Pancreas (tissue), 10 donors: ENCODE measurements at regions not wholly inside any gene's neighbourhood (a gene's known extent, or its start where the extent isn't known, plus 50 kb on each side); places are given as distances from the start of the nearest gene placed in this dataset.

Source experiments
- ATAC-seq, 4 donors: fragments of 200-7000 bp; cut with Tn5 transposase; one replicate each; pipeline versions ENCODE4 v1.8.0 to v1.9.1; 2020; ENCODE audit warnings: mild to moderate bottlenecking in 4 of 4, moderate library complexity in 4 of 4
- DNase-seq, 6 donors: peaks; one replicate each; pipeline ENCODE4 v3.0.0-alpha.2; 2020
- FAIRE-seq: peaks from 2 replicates; lab custom pipeline; 2012; peaks lifted over from hg19 to GRCh38; lab: Jason Lieb, UNC
- H3K27ac ChIP-seq, 4 donors: fragments of 200-600 bp; sonication (generic); 1 replicate in 3 of 4; 2 replicates in 1 of 4; pipeline versions ENCODE4 v1.5.0 to v1.8.0; 2020
- H3K27me3 ChIP-seq, 4 donors: fragments of 200-600 bp; one replicate each; pipeline ENCODE4 v1.8.0; 2021
- H3K36me3 ChIP-seq, 3 donors: fragments of 200-600 bp; sonication (generic) in 1 of 3; one replicate each; pipeline versions ENCODE4 v1.5.0 to v1.8.0; 2020 to 2021
- H3K4me1 ChIP-seq, 3 donors: fragments of 200-600 bp; one replicate each; pipeline ENCODE4 v1.8.0; 2021
- H3K4me3 ChIP-seq, 4 donors: fragments of 200-600 bp; sonication (generic) in 2 of 4; one replicate each; pipeline versions ENCODE4 v1.5.0 to v1.8.0; 2020 to 2021
- H3K9me3 ChIP-seq, 4 donors: fragments of 200-600 bp; one replicate each; pipeline ENCODE4 v1.8.0; 2021
- CTCF ChIP-seq, 4 donors: fragments of 200-600 bp; sonication (generic) in 3 of 4; IDR thresholded peaks; one replicate each; pipeline versions ENCODE4 v1.5.0 to v1.8.0; 2021; ENCODE audit warnings: antibody characterized with exemption in 4 of 4
- WGBS, 2 donors: extraction: QIAGEN DNeasy Blood & Tissue Kit; methylation state at CpG; one replicate each; pipeline ENCODE4 v1.1.7; 2013; 5-methylcytosine and 5-hydroxymethylcytosine counted together
- intact Hi-C, 3 donors: fragments of 100-400 bp; cut with DNase I; formaldehyde crosslinking; loops; one replicate each; pipeline versions ENCODE4 v1.11.1 to v1.14.2; 2022
- donor health status: healthy with polysubstance abuse.
- donor health status: DM: no; HTN: no; CAD: no; lungs with moderate emphysema.
- donor health status: DM: no; HTN: no; CAD: no.
- donor health status: control.
- donor health status: control.
- donor health status: Bipolar disorder and iron deficiency.
- donor health status: DM: yes; HTN: yes; CAD: no.
- donor health status: DM: no; HTN: no; CAD: no.
- donor health status: DM: no; HTN: no; CAD: no.
- donor health status: DM: yes; HTN: yes; CAD: no.

- Histone ChIP-seq H3K9me3 (no peaks in the 10 kb centered on the region), H3K27ac (no peak overlapping the region), H3K4me3 (no peak overlapping the region), H3K36me3 (no peaks in the 10 kb centered on the region), H3K4me1 (no peaks in the 10 kb centered on the region), H3K27me3 (no peaks in the 10 kb centered on the region)
- DNase-seq (no peak), ATAC-seq (no peak), FAIRE-seq (no peak)
- TF ChIP-seq CTCF (IDR thresholded peaks at IDR 0.05) = no peak
- 93 to 96% methylated on average over 3 of the region's 3 CpGs for WGBS, 2 donors
- intact Hi-C loops = no loop called here
These were observed 66.8 kb downstream of the RIN2 start for GRCh38 chr20:19824861-19825260.

GRCh38 chr20:19826179-19826914, 68.3 kb downstream of the RIN2 start:
- no peaks in the 10 kb centered on the region for H3K9me3 ChIP-seq
- FAIRE-seq (no peak), DNase-seq (no peak), ATAC-seq (no peak)
- intact Hi-C loops = no loop called here
- no peak overlapping the region for H3K27ac ChIP-seq
- H3K4me3 ChIP-seq = no peak overlapping the region
- no peaks in the 10 kb centered on the region for H3K4me1 ChIP-seq
- TF ChIP-seq CTCF (IDR thresholded peaks at IDR 0.05) = no peak
- 79 to 81% methylated on average over 3 of the region's 3 CpGs for WGBS, 2 donors
- no peaks in the 10 kb centered on the region for H3K36me3 ChIP-seq
- no peaks in the 10 kb centered on the region for H3K27me3 ChIP-seq

- no peak overlapping the region for H3K27ac ChIP-seq
These were observed 69.8 kb downstream of the RIN2 start for GRCh38 chr20:19827818-19828217.

GRCh38 chr20:19828232-19828631, 70.2 kb downstream of the RIN2 start:
- no peak overlapping the region for H3K4me3 ChIP-seq
- no peaks in the 10 kb centered on the region for H3K4me1 ChIP-seq
- H3K27ac ChIP-seq = no peak overlapping the region
- no peaks in the 10 kb centered on the region for H3K36me3 ChIP-seq
- 81% methylated on average over 4 of the region's 4 CpGs for WGBS, 2 donors
- ATAC-seq (peak in 2 of 4 donors; percentile 23 to 36), FAIRE-seq (no peak), DNase-seq (no peak)
- H3K27me3 ChIP-seq = no peaks in the 10 kb centered on the region
- intact Hi-C loops = no loop called here
- TF ChIP-seq CTCF (IDR thresholded peaks at IDR 0.05) = no peak
- H3K9me3 ChIP-seq = no peaks in the 10 kb centered on the region

More at GRCh38 chr20:19827818-19828217, 69.8 kb downstream of the RIN2 start:
- H3K9me3 ChIP-seq = no peaks in the 10 kb centered on the region
- H3K4me1 ChIP-seq = no peaks in the 10 kb centered on the region
- H3K4me3 ChIP-seq = no peak overlapping the region
- DNase-seq = no peak
- no peaks in the 10 kb centered on the region for H3K27me3 ChIP-seq
- 78 to 94% methylated on average over 1 of the region's 1 CpG for WGBS, 2 donors
- TF ChIP-seq CTCF (IDR thresholded peaks at IDR 0.05) = no peak
- no peaks in the 10 kb centered on the region for H3K36me3 ChIP-seq
- FAIRE-seq = no peak
- intact Hi-C loops = no loop called here
- ATAC-seq = no peak

GRCh38 chr20:19830211-19830785, 72.2 kb downstream of the RIN2 start:
- TF ChIP-seq CTCF (IDR thresholded peaks at IDR 0.05) = no peak

More at GRCh38 chr20:19830211-19830785, 72.2 kb downstream of the RIN2 start:
- intact Hi-C loops = no loop called here
- Histone ChIP-seq H3K9me3 (no peaks in the 10 kb centered on the region), H3K36me3 (no peaks in the 10 kb centered on the region), H3K27me3 (no peaks in the 10 kb centered on the region), H3K27ac (no peak overlapping the region), H3K4me3 (no peak overlapping the region), H3K4me1 (no peaks in the 10 kb centered on the region)
- no peak for DNase-seq
- 78 to 84% methylated on average over 2 of the region's 2 CpGs for WGBS, 2 donors
- no peak for ATAC-seq
- FAIRE-seq = no peak
